Fibroblast of upper back skin (primary cell): ENCODE measurements at regions not wholly inside any gene's neighbourhood (a gene's known extent, or its start where the extent isn't known, plus 50 kb on each side); places are given as distances from the start of the nearest gene placed in this dataset.
A peak's percentile ranks its signal among the peaks of the same experiment; 100 is the strongest.

ENCODE experiments used
- DNase-seq: peaks from one replicate; pipeline ENCODE4 v3.0.0-alpha.2; 2013

DNA sequence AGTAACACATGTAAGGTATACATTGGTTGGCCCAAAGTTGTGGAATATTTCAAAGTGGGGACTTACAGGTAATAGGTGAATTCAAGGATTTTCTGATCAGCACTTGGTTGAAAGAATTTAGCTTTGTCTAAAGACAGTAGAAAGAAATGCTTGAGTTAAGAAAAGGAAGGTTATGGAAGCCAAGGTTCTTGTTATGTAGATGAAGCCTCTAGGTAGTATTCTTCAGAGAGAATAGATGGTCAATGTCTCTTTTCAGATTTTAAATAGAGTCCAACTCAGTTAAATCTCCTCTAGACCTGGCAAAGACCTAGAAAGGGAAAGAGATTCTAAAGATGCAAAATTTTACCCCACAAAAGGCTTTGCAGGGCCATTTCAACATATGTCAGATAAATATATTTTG is 157.4 kb downstream of the ANKRD30B start:
- DNase-seq = no peak

DNA sequence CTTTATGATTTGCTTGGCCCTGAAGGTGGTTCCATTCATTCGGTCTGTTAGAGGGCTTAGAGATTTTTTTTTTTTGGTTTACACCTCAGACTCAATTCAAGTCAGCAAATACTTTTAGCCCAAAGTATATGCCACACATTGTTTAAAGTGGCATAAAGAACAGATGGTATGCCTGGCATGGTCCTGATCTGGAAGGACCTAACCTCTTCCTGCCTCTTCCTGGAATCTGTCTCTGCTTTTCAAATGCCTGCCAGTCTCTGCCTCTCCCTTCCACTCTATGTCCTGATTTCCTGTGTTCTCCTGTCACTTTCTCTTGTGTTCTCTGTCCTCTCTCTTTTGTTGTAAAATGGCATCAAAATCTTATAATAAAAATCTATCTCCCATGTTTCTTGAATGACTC is 158.0 kb downstream of the ANKRD30B start:
- DNase-seq = no peak

DNA sequence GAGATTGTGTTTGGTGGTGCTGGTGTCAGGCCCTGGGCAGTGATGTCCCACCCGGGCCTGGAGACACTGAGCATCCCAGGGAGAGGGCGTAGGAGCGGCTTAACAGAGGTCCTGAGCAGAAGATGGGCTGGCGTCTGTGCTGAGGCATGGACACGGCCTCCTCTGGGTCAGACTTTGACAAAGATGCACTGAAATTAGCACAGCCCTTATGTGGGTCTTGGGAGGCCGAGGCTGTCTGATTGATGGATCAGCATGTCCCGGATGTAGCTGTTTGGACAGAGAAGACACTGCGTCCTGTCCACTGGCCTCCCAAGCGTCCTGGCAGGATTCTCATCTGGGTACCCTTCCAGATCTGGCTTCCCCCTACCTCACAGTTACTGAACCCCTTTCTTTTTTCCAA is 159.4 kb downstream of the ANKRD30B start:
- DNase-seq = no peak

DNA sequence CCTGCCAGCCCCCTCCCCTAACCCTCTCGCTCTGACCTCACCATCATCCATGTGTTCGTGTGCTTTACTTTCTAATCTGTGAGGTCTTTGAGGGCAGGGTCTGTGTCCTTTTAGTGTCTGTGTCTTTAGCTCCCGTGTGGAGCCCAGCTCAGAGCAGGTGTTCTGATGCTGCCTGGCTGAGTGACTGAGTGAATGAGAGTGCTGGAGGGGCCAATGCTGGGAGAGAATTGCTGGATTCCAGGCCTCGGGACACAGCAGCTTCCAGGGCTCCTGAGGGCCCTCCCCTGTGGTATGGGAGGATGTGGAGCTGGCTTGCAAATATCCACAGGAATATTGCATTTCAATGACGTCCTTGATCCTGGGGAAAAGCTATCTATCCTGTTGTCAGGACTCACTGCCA is 160.6 kb downstream of the ANKRD30B start:
- no peak for DNase-seq

DNA sequence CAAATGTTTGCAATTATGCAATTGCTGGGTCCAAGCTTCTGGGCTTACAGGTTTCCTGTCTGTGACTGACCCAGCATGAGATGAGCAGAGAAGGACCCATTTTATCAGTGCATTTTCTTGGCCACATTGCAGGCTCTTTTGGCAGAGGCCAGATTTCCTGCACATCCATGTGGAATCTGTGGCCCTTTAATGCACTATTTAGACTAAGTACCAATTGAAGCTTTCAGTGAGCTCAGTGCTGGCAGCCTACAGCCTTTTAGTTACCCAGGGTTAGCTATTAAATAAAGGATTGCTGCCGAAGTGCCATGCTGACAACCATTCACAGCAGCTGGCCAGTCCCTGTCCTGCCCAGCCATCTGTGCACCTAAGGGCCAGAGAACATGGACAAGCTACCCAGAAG is 165.0 kb downstream of the ANKRD30B start:
- no peak for DNase-seq

DNA sequence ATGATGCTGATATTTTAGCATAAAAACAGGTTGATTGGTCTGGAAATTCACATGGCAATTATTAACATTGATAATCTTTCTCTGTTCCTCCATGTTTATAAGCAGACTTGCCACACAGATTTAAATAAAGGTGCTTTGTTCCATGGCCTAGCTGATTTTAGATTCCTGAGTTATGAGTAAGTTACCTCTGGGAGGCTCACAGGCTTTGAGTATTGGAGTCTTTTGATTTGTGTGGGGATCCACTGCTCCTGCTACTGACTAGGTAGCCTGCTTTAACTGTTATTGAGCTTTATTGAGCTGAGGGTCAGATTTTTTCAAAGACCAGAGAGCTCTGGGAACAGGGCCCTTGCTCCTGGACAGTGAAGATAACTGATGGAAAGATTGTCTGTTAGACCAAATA is 166.1 kb downstream of the ANKRD30B start:
- peak; percentile 5 for DNase-seq

DNA sequence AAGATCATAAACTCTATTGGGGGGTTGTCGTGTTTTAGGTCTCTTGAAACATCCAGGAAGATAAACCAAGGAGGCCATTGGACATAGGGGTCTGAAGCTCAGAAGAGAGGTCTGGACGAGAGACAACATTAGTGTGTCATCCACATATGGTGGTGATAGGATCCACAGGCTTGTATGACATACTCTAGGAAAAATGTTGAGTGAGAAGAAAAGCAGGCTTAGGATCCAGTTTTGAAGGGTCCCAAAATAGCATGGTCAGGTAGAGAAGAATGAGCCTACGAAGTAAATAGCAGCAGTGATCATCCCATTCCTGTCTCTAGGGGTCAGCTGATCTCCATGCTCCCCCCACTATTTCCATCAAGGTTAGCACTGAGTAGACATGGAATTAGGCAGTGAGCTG is 166.8 kb downstream of the ANKRD30B start:
- peak; percentile 25 for DNase-seq

DNA sequence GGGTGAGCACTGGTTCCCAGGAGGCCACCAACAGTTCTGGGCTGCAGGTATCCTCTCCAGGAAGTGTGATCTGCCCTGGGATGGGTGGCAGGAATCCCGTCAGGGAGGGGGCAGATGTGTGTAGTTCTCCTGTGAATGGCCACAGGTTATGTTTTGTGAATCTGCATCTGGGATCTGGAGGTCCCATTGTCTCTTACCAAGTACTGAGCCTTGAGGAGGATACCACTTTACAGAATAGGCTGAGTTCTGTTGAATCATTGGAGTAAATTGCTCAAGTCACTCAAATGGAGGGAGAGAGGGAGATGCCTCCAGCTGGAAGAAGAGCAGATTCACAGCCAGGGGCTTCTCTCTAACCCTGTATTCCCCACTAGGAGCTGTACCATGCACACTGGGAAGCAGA is 168.2 kb downstream of the ANKRD30B start:
- no peak for DNase-seq

DNA sequence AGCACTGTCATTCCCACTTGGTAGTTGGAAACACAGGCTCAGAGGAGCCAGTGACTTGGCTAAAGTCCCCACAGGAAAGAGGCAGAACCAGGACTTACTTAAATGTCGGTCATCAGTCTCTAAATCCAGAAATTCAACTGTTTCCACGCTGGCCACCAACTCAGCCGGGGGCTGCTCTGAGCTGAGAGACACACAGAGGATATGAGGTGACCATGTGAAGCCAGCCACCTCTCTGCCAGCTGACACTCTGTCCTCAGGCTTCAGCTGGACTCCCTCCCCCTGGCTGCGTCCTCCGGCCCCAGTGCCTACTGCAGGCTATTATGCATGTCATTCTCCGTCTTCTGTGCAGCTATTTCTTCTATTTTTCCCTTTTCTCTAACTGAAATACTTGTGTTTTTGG is 168.9 kb downstream of the ANKRD30B start:
- no peak for DNase-seq

DNA sequence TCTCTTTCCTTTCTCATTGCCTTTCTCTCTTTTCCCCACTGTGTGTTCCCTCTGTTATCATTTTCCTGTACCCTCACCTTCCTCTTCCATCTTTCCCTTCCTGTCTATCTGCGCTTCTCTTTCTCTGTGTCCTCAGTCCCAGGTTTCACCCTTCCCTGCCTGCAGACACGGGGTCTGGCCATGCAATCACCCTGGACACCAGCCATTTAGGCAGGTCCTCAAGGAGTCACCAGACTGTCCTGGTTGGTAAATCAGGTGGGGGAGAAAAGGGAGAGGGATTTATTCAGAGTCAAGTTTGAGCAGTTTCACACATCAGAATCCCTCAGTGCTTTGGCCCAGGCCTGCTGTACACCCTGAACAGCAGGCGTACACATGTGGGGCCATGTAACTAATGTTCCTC is 169.3 kb downstream of the ANKRD30B start:
- DNase-seq = no peak

DNA sequence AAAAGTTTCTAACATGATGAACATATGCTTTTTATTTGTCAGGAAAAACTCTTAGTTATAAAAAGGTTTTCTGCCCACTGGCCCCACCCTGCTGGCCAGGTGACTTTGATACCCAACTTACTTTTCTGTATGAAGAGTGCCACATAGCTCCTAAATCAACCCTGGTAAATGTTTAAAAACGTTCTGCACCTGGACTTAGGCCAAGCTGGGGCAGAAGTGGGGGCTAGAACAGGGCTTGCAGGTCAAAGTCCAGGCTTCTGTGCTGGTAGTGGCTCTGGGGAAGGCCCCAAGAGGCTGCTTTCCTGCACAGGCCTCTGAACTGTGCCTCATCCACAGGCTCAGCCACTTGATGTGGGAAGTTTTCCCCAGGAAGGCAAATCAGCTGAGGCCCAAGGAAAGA is 171.7 kb downstream of the ANKRD30B start:
- DNase-seq = no peak

DNA sequence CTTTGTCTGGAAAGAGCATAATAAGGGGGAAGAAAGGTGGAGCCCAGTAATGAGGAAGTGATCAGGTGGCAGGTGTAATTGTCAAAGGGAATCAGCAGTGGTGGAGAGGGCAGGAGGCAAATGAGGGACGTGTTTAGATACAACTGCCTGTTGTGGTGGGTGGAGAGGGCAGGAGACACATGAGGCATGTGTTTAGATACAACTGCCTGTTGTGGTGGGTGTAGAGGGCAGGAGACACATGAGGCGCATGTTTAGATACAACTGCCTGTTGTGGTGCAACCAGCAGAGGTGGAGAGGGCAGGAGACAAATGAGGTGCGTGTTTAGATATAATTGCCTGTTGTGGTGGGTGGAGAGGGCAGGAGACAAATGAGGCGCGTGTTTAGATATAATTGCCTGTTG is 173.1 kb downstream of the ANKRD30B start:
- DNase-seq = no peak

DNA sequence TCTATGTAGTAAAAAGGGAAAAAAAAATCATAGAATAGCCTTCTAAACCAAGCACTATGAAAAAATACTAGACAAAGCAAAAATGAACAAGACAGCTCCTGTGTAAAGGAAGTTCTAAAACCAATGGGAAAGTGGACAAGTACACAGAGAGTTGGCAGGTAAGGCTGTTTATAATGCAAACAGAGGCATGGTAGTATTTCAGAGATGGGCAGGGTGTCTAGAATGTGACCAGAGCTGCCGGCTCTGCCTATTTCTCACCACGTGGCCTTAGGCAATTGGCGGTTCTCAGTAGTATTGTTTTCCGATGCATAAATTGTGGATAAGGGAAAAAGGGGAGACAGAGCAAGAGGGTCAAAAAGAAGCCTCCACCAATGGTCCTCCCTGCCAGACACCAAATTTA is 173.6 kb downstream of the ANKRD30B start:
- no peak for DNase-seq

DNA sequence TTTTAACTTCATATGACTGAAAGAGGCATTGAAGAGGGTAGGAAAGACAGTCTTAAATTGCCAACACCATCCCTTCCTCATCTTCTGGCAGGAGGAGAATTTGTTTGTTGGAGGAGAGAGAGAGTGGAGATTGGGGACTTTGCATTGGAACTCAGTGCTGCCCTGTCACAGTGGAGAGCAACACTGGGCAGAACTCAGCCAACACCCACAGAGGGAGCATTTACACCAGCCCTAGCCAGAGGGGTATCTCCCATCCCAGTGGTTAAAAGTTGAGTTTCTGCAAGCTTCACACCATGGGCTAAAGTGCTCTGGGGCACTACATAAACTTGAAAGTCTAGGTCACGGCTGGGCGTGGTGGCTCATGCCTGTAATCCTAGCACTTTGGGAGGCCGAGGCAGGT is 174.1 kb downstream of the ANKRD30B start:
- DNase-seq = no peak

DNA sequence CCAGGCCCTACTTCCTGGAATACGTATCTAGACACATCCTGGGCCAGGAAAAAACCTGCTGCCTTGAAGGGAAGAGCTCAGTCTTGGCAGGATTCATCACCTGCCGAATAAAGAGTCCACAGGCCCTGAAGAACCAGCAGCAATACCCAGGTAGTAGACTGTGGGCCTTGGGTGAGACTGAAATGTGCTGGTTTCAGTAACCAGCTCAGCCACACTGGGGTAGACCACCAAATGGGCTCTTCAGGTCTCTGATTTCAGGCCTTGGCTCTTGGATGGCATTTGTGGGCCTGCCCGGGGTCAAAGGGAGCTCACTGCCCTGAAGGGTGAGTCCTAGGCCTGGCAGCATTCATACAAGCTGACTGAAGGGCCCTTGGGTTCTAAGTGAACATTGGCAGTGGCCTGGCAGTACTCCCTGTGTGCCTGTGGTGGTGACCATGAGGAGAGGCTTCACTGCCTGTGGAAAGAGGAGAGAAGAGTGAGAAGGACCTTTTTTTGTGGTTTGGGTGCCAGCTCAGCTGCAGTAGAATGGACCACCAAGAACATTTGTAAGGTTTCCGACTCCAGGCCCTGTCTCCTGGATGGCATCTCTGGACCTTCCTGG is 175.1 kb downstream of the ANKRD30B start:
- DNase-seq = no peak

DNA sequence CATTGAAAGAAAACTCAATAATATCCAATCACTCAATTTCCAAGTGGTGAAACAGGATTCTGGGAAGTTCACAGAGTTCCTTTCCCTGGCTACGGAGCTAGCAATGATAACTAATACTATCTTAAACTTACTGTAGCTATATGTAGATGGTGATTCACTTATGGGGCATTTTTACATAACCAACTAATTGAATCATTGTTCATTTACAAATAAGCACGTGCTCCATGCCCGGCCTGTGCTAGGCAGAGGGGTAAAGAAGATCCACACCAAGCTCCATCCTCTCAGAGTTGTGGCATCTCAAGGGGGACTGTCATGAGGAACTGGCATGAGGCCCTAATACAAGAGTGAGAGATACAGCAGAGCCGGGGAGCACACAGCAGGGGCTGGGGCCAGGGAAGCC is 176.3 kb downstream of the ANKRD30B start:
- DNase-seq = peak; percentile 12

DNA sequence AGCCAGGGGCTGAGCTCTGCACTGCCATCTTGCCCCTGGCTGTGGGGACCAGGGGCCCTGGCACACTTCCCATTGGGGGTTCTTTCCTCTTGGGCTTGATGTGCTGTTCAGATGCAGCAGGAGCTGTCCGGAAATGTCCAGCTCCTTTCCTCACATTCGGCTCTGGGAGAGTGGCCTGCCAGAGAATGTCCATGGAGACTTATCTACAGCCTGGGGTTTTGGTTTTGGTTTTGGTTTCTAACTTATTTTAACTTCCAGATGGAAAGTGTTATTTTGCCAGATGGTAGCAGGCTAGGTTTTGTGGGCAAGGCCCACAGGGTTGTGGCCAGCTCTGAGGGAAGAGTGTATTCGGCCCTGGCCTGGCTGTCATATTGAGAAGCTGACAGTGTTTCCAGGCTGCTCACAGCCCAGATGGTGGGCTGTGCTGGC is 177.3 kb downstream of the ANKRD30B start:
- DNase-seq = peak; percentile 25

DNA sequence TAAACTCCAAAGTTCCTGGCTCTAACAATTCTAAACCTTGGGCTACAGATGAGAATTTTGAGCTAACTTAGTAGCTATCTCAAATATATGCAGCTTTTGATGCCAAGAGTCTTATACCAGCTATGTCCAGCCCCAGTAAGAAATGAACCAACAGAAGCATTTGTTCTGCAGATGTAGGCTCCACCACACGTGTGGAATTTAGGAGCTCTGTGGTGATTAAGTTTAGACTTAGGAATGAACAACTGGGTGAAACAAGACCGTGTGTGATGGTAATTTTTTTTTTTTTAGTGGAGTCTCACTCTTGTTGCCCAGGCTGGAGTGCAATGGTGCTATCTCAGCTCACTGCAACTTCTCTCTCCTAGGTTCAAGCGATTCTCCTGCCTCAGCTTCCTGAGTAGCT is 179.7 kb downstream of the ANKRD30B start:
- no peak for DNase-seq

DNA sequence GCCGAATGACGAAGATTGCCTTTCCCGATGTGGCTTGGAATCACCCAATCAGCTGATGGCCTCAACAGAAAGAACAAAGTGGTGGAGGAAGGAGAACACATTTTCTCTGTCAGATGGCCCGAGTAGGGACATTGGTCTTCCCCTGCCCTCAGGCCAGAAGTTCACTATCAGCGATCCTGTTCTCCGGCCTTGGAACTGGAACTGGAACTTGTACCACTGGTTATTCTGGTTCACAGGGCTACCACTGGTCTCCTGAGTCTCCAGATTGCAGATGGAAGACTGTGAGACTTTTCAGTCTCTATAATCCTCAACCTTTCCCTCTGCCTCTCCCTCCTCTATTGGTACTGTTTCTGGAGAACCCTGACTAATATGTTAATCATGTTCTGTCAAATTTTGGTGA is 180.4 kb downstream of the ANKRD30B start:
- no peak for DNase-seq

DNA sequence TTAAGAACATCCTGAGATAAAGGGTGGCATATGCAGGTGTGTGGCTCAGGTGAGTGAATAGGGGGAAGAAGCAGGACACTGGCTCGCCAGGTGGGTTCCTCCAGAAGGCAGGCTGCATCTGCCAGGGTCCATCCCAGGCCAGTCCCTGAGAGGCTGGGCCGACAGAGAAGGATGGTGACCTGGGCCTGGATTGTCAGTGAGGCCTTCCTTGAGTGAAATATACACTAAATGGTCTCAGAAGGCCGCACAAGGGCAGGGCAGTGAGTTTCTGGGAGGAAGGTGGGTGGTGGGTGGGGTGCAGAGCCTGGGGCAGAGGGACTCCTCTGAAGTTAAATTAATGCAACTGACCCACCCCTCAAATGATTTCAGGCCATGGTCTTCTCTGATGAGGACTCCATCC is 182.1 kb downstream of the ANKRD30B start:
- no peak for DNase-seq

DNA sequence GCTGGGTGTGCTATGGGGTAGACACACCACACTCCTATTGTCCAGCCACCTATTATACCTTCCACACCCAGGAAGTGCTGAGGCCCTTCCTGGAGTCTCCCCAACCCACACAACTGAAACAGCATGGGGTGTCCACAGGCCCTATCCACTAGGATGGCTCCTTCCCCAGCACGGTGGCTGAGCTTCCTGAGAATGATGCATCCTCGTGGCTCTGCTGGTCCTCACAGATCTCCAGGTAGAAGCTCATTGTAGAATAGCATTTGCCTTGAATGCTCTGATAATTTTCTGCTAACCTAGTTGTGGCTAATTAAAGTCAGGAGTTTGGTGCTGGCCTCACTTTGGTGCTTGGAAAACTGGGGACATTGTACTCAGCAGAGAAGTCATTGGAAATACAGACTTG is 182.6 kb downstream of the ANKRD30B start:
- no peak for DNase-seq

DNA sequence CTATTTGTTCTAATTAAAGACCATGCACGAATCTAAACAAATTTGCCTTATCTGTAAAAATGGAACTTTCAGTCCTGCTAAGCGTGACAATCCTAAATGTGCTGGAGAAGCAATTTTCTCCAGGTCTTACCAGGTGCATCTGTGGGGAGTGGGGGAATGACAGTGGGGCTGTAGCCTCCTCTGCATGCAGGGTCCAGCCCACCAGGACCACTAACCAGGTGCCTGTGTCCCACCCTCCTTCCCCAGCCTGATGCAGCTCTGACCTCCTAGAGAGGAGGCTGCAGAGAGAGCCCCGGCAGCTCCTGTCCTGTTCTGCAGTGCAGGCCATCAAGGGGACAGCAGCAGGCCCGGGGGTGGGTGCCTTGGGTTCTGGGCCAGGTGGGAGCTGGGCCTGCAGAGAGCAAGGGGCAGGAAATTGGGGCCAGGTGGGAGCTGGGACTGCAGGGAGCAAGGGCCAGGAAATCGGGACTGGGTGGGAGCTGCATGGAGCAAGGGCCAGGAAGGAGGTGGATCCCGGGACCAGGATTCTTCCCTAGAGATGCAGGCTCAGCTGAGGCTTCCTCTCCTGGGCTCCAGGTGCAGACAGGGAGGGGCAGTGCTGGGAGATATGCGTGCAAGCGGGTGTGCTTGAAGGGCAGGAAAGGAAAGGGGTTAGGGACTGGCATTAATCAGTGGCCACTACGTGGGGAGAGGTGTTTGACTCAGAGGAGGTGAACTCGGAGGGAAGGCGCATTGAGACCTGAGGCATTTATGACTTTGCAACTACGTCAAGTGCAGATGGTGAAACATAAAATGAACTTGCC is 185.3 kb downstream of the ANKRD30B start:
- no peak for DNase-seq

DNA sequence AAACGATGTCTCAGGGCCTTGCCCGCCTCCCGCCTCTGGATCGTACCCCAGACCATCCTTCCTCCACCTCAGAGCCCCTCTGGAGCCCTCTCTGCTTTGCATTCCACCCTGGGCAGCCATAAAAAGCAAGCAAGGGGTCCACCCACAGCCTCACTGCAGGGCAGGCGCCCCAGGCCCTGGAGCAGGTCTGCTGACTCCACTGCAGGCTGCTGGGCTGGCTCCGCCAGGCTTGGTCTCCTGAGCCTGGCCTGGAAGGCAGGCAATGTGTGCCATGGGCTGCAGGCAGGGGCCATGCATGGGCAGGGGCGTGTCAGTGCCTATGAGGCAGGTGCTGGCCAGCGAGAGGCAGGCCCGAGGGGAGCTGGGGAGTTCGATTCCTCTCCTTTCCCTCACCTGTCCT is 186.0 kb downstream of the ANKRD30B start:
- DNase-seq = no peak

DNA sequence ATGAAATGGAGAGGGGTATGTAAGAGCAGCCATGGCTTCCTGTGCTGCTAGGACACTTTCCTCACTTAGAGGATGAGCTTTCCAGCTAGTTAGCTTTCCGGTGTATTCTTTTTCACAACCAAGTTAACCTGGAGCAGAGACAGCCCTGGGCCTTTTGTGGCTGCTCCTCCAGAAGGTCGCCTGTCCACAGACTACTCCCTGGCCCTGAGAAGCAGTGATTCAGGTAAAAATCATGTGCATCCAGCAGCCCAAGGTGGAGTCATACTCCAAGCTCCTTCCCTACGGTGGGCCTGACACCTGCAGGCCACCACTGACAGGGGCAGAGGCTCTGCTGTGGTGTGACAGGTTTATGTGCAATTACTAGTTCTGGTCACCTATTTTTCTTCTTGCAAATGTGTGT is 187.2 kb downstream of the ANKRD30B start:
- DNase-seq = no peak

DNA sequence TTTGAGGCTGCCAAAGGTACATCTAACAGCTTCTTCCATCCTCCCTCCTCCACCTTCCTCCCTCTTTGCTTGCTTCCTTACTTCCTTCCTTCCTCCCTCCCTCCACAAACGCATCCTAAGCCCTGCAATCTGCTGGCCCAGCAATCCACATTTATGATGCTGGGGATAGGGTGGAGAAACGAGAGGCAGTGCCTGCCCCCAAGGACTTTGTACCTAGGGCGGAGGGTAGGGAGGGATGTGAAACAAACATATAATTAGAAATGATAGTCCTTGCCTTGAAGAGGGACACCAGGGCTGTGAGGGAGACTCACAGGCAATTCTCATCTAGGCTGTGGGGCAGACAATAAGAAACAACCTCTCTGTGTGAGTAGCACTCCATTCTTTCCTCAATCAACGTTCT is 188.3 kb downstream of the ANKRD30B start:
- DNase-seq = no peak
